ENCODE measurements at regions not wholly inside any gene's neighbourhood (a gene's known extent, or its start where the extent isn't known, plus 50 kb on each side); places are given as distances from the start of the nearest gene placed in this dataset.

- no peak overlapping the region for H3K4me3 ChIP-seq (ENCODE audit: low read depth, low read length)
- DNase-seq (ENCODE audit: low read depth, low spot score), result no peak
- in situ Hi-C loops (cut with HindIII; ENCODE audit: low sequenced_read_pairs), result no loop called here
- no peak for TF ChIP-seq CTCF (IDR thresholded peaks at IDR 0.05; ENCODE audit: low read depth, low read length)
These were observed 96.7 kb downstream of the RHOB start for GRCh38 chr2:20543469-20544152.

GRCh38 chr2:20544153-20544747 lies 97.4 kb downstream of the RHOB start:
- no peak overlapping the region for H3K4me3 ChIP-seq (ENCODE audit: low read depth, low read length)
- in situ Hi-C loops (cut with HindIII; ENCODE audit: low sequenced_read_pairs), result no loop called here
- no peak for DNase-seq (ENCODE audit: low read depth, low spot score)
- TF ChIP-seq CTCF (IDR thresholded peaks at IDR 0.05; ENCODE audit: low read depth, low read length), result no peak

GRCh38 chr2:20549144-20549543 lies 101.8 kb downstream of the HS1BP3 start:
- TF ChIP-seq CTCF (IDR thresholded peaks at IDR 0.05; ENCODE audit: low read depth, low read length), result no peak
- H3K4me3 ChIP-seq (ENCODE audit: low read depth, low read length), result no peak overlapping the region
- DNase-seq (ENCODE audit: low read depth, low spot score), result no peak
- in situ Hi-C loops (cut with HindIII; ENCODE audit: low sequenced_read_pairs), result no loop called here

- no peak for TF ChIP-seq CTCF (IDR thresholded peaks at IDR 0.05; ENCODE audit: low read depth, low read length)
- no peak overlapping the region for H3K4me3 ChIP-seq (ENCODE audit: low read depth, low read length)
- DNase-seq (ENCODE audit: low read depth, low spot score), result no peak
- in situ Hi-C loops (cut with HindIII; ENCODE audit: low sequenced_read_pairs), result no loop called here
These were observed 101.1 kb downstream of the HS1BP3 start for GRCh38 chr2:20549691-20550348.

GRCh38 chr2:20551260-20551944 lies 99.5 kb downstream of the HS1BP3 start:
- no peak overlapping the region for H3K4me3 ChIP-seq (ENCODE audit: low read depth, low read length)
- no peak for DNase-seq (ENCODE audit: low read depth, low spot score)
- in situ Hi-C loops (cut with HindIII; ENCODE audit: low sequenced_read_pairs), result no loop called here
- no peak for TF ChIP-seq CTCF (IDR thresholded peaks at IDR 0.05; ENCODE audit: low read depth, low read length)

GRCh38 chr2:20551945-20552328 lies 99.0 kb downstream of the HS1BP3 start:
- in situ Hi-C loops (cut with HindIII; ENCODE audit: low sequenced_read_pairs), result no loop called here
- H3K4me3 ChIP-seq (ENCODE audit: low read depth, low read length), result no peak overlapping the region
- no peak for TF ChIP-seq CTCF (IDR thresholded peaks at IDR 0.05; ENCODE audit: low read depth, low read length)
- DNase-seq (ENCODE audit: low read depth, low spot score), result no peak
